Suppressor macrophage treated with lipopolysaccharide for 1 hour (primary cell): ENCODE measurements at regions not wholly inside any gene's neighbourhood (a gene's known extent, or its start where the extent isn't known, plus 50 kb on each side); places are given as distances from the start of the nearest gene placed in this dataset.
A peak's percentile ranks its signal among the peaks of the same experiment; 100 is the strongest.

ENCODE experiments used
- DNase-seq, 3 donors: peaks; one replicate each; pipeline ENCODE4 v3.0.0-alpha.2; 2020 to 2022

DNA sequence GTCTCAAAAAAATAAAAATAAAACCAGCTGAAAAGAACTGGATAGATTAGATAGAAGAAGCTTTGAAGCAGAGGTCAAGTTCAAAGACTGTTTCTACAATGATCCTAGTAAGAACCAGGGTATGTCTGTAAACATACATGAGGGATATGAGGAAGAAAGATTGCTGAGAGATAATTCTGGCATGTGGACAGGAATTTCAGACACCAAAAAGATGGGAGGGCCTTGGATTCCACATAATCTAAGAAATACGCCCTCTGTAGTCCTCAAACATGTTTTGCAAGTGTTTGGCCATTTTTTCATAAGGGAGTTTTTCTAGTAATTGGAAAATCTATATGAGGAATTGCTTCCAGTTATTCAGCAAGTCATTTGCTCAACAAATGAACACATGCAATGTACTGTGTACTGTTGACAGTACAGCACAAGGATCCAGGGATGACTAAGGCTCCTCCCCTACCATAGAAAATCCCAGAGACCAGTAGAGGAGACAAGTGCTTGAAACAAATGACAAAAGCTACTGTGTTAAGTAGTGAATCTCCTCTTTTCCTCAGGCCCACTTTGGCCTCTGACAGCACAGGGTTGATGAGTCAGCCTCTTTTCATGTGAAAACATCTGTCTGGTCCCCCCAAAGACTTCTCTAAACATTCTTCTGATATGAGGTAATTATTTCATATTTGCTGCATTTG lies 795.9 kb downstream of the MAFB start:
- peak in 2 of 3 donors; percentile 19 to 40 for DNase-seq

DNA sequence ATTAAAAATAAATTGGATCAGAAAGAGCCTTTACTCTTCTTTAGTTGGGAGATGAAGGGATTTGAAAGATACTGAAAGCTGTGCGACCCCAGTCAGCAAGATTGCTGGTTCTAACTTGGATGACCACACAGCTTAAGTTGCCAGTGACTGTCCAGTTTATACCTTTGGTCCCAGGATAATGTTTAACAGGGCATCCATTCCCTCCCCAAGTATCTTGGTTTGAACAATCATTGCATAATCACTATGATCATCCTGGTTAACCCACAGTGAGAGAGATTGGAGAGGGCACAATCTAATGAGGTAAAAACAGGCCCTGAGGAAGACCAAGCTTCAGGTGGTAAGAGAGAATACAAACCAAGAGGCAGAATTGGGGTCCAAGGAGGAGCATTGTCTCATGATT lies 798.3 kb downstream of the MAFB start:
- no peak for DNase-seq

DNA sequence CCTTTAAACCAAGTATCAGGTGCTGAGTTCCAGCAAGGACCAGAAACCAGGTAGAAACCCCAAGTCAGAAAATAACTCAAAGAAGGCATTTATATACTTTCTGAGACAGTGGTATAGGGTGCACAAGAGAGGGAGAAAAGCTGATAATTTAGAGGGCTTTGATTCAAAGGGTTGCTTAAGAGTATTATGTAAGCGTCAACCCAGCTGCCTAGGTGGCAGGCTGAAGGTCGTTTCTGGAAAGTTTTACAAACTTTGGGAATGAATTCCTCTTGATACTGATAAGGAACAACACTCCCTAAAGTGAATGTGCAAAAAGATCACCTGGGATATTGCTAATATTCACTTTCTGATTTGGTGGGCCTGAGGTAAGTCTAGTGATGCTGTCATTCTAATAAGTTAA lies 800.7 kb downstream of the MAFB start:
- no peak for DNase-seq

DNA sequence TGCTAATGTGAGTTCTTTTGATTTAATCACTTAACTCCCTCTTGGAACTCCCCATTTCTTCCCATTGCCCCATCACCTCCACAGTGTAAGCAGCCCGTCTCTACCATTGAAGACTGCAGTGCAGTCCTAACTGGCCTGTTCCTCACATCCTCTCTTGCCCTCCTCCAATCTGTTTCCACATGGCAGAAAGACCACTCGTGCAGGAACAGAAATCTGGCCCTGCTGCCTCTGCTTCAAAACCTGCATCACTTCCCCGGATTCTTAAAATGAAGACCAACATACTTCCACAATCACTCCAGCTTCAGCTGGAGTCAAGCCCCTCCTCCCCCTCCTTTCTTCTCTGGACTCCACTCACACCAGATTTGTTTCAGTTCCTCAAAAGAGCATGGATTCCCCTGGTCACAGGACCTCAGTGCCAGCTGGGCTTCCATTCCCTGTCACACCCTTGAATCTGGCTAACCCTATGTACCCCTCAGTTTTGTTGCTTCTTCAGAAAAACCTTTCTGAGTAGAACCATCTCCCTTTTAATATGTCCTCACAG lies 802.3 kb downstream of the MAFB start:
- peak; percentile 83 to 88 (median 85) for DNase-seq

- DNase-seq = peak; percentile 81 to 87 (median 84)
Observed at GRCh38 chr20:39885975-39886649, 802.9 kb downstream of the MAFB start.

GRCh38 chr20:39882806-39883205 lies 806.2 kb downstream of the MAFB start:
- no peak for DNase-seq

DNA sequence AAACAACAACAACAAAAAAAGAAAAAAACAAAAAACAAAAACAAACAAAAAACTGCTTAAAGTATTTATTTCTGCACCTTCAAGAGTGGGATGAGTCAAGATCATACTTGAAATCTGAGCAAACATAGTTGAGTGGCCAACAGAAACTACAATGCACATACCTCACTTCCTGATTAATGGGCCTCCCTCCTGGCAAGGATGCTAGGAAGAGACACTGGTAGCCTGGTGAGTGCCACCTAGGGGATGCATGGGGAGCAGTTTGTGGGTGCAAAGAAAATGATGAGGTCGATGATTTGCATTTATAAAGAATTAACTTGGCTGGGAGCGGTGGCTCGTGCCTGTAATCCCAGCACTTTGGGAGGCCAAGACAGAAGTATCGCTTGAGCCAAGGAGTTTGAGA lies 808.1 kb downstream of the MAFB start:
- peak in 2 of 3 donors; percentile 17 to 27 for DNase-seq

- no peak for DNase-seq
Observed at GRCh38 chr20:39879296-39879695, 809.7 kb downstream of the MAFB start.

- DNase-seq = no peak
Observed at GRCh38 chr20:39878809-39879208, 810.2 kb downstream of the MAFB start.

GRCh38 chr20:39878320-39878719 lies 810.7 kb downstream of the MAFB start:
- DNase-seq = no peak

GRCh38 chr20:39877788-39878187 lies 811.2 kb downstream of the MAFB start:
- DNase-seq = no peak

DNA sequence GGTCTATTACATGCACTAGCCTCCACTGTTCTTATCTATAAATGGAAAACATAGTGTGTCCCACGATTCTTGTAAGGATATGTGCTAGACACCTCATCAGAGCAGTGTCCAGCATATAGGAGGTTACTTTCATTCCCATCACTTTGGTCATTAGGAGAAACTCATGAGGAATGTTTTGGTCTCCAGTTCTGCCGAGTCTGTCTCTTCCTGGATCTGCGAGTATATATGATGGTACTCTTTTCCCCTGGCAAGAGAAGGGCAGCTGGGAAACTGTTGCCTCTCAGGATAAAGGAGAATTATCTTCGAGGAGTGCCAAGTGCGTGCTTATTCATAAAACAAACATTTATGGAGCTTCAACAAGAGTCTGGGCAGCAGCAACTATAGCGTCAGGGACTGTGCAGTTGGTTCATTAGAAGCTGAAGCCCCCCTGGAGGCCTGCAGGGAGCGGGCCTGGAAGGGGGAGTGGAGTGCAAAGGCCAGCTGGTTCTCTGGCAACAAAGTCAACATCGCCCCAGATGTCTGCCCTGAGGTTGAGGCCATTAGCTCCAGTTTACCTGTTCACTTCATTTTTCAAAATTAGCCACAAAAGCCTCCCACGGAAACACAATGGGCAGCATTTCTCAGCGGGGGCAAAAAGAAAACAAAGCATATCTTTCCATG lies 811.9 kb downstream of the MAFB start:
- no peak for DNase-seq

DNA sequence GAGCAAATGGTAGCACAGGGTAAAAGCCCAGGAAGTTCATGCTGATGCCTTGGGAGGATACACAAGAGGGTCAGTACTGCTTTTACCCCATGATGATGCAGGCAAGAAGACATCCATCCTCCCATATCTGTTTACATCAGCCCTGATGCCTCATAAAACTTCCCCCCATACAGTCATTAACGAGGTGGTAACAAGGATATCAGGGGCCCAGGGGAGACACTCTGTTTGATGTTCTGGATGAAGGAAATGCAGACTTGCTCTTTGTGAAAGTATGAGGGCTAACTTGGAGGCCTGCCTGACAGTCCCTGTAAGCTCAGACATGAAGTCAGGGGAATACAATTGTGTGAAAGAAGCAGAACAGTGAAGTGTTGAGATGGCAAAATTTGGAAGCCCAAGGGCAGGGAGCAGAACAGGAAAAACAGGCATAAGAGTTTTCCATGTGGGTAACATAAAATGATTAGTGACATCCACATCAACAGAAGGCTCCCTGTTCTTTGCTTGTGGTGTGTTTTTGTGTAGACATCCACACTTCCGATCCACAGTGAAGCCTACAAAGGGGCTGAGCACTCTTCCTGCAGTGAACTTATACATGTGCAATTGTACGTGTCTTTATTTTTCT lies 813.4 kb downstream of the MAFB start:
- no peak for DNase-seq

DNA sequence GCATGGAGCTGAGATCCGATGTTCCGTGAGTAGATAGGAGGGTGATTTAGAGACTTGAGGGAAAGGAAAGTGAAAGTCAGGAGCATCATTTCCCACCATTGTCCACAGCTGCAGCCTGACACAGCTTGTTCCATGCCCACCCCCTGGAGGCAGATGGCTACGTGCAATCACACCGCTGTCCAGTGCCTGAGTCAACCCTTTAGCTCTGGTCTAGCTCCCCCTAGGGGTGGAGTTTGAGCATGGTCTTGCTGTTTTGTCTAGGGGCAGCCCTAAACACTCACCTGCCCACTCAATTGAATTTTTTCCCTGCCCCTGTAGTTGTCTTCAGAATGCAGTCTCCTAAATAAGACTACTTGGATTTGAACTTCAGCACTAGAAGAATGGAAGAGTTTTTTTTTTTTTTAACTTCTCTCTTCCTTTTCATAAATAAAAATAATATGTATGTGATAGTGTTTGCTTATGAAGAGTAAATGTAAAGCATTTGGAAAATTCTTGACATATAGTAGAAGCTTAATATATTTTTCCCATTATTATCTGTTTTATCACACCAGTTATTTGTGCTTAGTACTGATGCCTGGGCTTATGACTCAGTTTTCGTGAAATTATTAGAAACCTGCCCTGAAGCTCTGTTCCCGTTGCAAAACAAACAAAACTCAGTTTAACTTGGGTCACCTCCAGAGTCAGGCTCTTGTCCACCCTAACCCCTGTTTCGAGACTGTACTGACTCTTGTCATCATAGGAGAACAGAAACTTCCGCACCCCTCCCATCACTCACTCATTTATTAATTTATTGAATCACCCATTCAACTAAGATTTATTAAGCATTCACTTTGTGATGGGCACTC lies 814.8 kb downstream of the MAFB start:
- DNase-seq = peak; percentile 81 to 91 (median 82)

GRCh38 chr20:39873286-39873685 lies 815.8 kb downstream of the MAFB start:
- DNase-seq = no peak

DNA sequence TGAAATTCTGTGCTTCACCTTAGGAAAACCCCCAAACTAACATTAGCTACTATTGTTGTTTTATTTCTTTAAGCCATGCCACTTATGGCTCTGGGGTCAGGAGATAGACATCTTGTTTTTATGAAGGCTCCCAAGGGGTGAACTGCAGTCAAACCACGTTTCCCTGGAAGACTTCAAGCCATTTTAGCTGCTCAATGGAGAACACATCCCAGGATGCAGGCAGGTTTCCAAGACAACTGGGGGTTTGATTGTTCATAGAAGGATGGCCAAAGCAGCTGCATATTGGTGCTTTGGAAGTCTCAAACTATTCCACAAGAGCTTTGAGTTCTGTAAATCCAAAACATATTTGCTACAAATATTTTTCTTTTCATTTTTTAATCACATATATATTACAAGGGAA lies 818.0 kb downstream of the MAFB start:
- DNase-seq = no peak

DNA sequence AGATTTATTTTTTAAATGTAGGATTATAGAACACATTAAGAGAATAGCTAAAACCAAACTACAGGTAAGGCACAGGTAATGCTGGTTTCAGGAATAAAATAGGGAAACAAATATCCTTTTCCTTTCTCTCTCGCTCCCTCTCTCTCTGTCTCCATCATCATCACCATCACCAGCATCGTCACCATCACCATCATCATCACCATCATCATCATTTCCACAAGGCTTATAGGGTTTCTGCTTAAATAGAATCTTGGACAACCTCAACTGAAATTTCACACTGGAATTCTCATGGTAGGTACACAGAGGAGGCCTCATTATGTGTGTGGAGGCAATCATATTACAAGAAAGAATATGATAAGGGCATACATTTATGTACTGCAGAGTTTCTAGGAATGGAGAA lies 823.6 kb downstream of the MAFB start:
- no peak for DNase-seq

GRCh38 chr20:39862470-39862891 lies 826.6 kb downstream of the MAFB start:
- DNase-seq = no peak

- no peak for DNase-seq
Observed at GRCh38 chr20:39861381-39861780, 827.7 kb downstream of the MAFB start.

GRCh38 chr20:39857835-39858234 lies 831.2 kb downstream of the MAFB start:
- no peak for DNase-seq

DNA sequence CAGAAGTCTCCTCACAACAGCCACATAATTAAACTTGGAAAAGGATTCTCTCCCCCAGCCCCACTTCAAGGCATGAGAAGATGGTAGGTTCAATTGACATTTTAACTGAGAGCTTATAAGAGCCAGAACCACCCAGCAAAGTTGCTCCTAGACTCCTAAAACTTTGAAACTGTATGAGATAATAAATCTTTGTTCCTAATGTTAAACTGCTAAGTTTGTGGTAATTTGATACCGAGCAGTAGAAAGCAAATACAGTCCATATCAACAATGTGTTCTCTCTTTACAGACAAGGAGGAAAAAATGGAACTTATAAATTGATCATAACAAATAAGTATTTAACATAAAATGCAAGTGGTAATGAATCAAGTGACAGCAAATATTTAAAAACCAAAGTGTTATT lies 831.8 kb downstream of the MAFB start:
- DNase-seq = no peak

GRCh38 chr20:39855799-39856198 lies 833.2 kb downstream of the MAFB start:
- DNase-seq = no peak
